ENCODE measurements at regions not wholly inside any gene's neighbourhood (a gene's known extent, or its start where the extent isn't known, plus 50 kb on each side); places are given as distances from the start of the nearest gene placed in this dataset.

DNA sequence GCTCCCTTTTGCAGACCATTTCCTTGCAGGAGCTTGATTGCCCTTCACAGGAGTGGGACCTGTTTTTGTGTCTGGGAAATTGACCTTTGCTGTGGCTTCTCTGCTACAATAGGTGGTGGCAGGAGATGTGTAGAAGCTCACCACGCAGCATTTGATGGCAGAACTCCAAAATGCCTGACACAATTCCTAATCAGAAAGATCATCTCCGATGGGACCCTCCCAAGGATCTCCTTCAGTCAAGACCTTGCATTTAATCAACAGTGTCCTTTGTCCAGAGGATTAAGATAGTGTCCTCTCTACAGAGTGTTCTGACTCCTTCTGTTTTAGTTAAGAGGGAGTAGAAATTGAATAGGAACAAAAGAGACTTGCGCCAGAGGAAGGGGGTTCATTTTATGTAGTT, 83.6 kb upstream of the DDHD1 start:
- Histone ChIP-seq H3K27me3 (no peaks in the 10 kb centered on the region), H3K27ac (no peak overlapping the region), H3K9me3 (no peaks in the 10 kb centered on the region), H3K4me1 (no peaks in the 10 kb centered on the region), H3K36me3 (no peaks in the 10 kb centered on the region), H3K4me3 (no peak overlapping the region)
- DNase-seq: no peak
- WGBS, 2 donors: 90 to 92% methylated on average over 3 of the region's 3 CpGs
- TF ChIP-seq POLR2AphosphoS5 (IDR thresholded peaks at IDR 0.05) (no peak), EP300 (IDR thresholded peaks at IDR 0.05) (no peak), POLR2A (IDR thresholded peaks at IDR 0.05) (no peak)
- TF ChIP-seq, protein P1, sequence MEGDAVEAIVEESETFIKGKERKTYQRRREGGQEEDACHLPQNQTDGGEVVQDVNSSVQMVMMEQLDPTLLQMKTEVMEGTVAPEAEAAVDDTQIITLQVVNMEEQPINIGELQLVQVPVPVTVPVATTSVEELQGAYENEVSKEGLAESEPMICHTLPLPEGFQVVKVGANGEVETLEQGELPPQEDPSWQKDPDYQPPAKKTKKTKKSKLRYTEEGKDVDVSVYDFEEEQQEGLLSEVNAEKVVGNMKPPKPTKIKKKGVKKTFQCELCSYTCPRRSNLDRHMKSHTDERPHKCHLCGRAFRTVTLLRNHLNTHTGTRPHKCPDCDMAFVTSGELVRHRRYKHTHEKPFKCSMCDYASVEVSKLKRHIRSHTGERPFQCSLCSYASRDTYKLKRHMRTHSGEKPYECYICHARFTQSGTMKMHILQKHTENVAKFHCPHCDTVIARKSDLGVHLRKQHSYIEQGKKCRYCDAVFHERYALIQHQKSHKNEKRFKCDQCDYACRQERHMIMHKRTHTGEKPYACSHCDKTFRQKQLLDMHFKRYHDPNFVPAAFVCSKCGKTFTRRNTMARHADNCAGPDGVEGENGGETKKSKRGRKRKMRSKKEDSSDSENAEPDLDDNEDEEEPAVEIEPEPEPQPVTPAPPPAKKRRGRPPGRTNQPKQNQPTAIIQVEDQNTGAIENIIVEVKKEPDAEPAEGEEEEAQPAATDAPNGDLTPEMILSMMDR (IDR thresholded peaks at IDR 0.05): no peak
- intact Hi-C loops (cut with DNase I): no loop called here

DNA sequence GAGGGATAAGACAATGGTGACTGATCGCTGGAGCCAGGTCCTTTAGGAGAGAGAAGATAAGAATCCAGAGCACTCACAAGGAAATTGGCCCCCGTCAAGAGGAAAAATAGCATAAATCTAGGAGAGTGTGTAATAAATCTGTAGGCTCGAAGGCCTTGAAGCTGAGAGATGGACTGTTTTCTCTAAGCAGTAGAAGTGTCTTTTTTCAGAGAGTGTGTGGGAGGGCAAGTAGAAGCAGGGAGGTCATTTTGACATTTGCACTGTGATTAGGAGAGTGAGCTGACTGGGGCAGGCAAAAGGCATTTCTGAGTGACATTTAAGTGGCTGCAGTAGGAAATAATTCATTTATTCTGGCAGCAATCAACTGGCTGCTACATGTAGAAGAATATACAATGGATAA, 78.0 kb upstream of the DDHD1 start:
- no peaks in the 10 kb centered on the region for H3K36me3 ChIP-seq
- DNase-seq: no peak
- WGBS, 2 donors: 66 to 71% methylated on average over 3 of the region's 3 CpGs
- no peaks in the 10 kb centered on the region for H3K9me3 ChIP-seq
- TF ChIP-seq POLR2AphosphoS5 (IDR thresholded peaks at IDR 0.05) (no peak), EP300 (IDR thresholded peaks at IDR 0.05) (no peak)
- no peaks in the 10 kb centered on the region for H3K27me3 ChIP-seq
- H3K4me1 ChIP-seq: no peaks in the 10 kb centered on the region
- no peak overlapping the region for H3K27ac ChIP-seq
- no peak overlapping the region for H3K4me3 ChIP-seq
- intact Hi-C loops (cut with DNase I): no loop called here

DNA sequence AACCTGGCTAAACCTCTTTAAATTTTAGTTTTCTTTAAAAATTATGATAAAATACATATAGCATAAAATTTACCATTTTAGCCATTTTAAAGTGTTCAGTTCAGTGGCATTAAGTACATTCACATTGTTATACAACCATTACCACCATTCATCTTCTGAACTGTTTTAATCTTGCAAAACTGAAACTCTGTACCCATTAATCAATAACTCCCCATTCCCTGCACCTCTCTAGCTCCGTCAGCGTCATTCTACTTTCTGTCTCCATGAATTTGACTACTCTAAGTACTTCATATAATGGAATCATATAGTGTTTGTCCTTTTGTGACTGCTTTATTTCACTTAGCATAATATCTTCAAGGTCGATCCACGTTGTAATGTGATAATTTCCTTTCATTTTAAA, 75.8 kb upstream of the DDHD1 start:
- 59 to 88% methylated on average over 4 of the region's 4 CpGs for WGBS, 2 donors
- intact Hi-C loops (cut with DNase I): no loop called here
- no peaks in the 10 kb centered on the region for H3K9me3 ChIP-seq
- no peaks in the 10 kb centered on the region for H3K36me3 ChIP-seq
- TF ChIP-seq, protein P1 (IDR thresholded peaks at IDR 0.05): no peak
- TF ChIP-seq POLR2A (IDR thresholded peaks at IDR 0.05) (no peak), EP300 (IDR thresholded peaks at IDR 0.05) (no peak), POLR2AphosphoS5 (IDR thresholded peaks at IDR 0.05) (no peak)
- no peak overlapping the region for H3K4me3 ChIP-seq
- H3K4me1 ChIP-seq: no peaks in the 10 kb centered on the region
- no peak overlapping the region for H3K27ac ChIP-seq
- H3K27me3 ChIP-seq: no peaks in the 10 kb centered on the region
- no peak for DNase-seq

DNA sequence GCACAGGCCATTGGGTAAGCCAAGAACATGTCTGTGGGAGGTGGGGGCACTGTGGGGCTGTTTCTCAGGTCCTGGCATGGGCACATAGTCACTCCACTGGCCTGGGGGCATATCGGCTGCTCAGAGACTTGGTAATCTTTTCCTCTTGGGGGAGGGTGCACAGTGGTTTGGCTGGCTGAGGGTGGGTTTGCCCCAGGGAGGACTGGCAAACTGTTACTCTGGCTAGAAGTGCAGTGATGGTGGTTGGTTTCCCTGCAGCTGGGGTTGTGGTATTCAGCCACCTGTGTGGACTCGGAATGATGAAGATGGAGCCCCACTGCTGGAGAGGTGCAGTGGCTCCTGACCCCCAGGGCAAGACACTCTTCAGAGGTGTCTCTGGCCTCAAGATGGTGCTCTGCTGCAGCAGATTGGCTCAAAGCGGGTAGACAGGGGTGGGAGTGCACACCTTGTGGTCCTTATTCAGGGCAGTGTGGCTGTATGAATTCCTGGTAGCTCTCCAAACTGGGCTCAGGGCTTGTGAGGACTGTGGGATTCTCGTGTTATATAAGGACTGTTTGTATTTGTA, 74.1 kb upstream of the DDHD1 start:
- 91 to 92% methylated on average over 4 of the region's 4 CpGs for WGBS, 2 donors
- H3K4me3 ChIP-seq: no peak overlapping the region
- intact Hi-C loops (cut with DNase I): no loop called here
- H3K9me3 ChIP-seq: no peaks in the 10 kb centered on the region
- H3K27me3 ChIP-seq: no peaks in the 10 kb centered on the region
- no peaks in the 10 kb centered on the region for H3K4me1 ChIP-seq
- DNase-seq: no peak
- no peak overlapping the region for H3K27ac ChIP-seq
- H3K36me3 ChIP-seq: no peaks in the 10 kb centered on the region
- TF ChIP-seq EP300 (IDR thresholded peaks at IDR 0.05): no peak
- TF ChIP-seq, protein P1 (IDR thresholded peaks at IDR 0.05): no peak
- no peak for TF ChIP-seq POLR2AphosphoS5 (IDR thresholded peaks at IDR 0.05)
- no peak for TF ChIP-seq POLR2A (IDR thresholded peaks at IDR 0.05)

DNA sequence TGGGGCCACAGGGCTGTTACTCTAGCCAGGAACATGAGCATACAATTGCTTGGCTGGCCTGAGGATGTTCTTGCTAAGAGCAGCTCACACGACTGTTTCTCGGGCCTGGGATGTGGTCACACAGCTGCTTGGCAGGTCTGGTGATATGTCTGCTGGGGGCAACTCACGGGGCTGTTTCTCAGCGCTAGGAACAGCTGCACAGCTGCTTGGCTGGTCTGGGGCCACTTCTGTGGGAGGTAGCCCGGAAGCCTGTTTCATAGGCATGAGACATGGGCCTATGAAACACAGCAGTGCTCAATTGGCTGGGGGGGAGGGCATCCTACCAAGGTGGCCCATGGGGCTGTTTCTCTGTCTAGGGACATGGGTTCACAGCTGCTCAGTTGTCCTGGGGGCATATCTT, 73.4 kb upstream of the DDHD1 start:
- 85 to 90% methylated on average over 5 of the region's 5 CpGs for WGBS, 2 donors
- intact Hi-C loops (cut with DNase I): no loop called here

More for the DNA sequence above, 73.4 kb upstream of the DDHD1 start:
- Histone ChIP-seq H3K4me1 (no peaks in the 10 kb centered on the region), H3K9me3 (no peaks in the 10 kb centered on the region), H3K4me3 (no peak overlapping the region), H3K27me3 (no peaks in the 10 kb centered on the region), H3K36me3 (no peaks in the 10 kb centered on the region), H3K27ac (no peak overlapping the region)
- DNase-seq: no peak
- TF ChIP-seq POLR2AphosphoS5 (IDR thresholded peaks at IDR 0.05) (no peak), EP300 (IDR thresholded peaks at IDR 0.05) (no peak), POLR2A (IDR thresholded peaks at IDR 0.05) (no peak)
- TF ChIP-seq, protein P1 (IDR thresholded peaks at IDR 0.05): no peak
